Activated CD8-positive, alpha-beta memory T cell treated with anti-CD3 and anti-CD28 coated beads for 24 hours (primary cell): ENCODE measurements at regions not wholly inside any gene's neighbourhood (a gene's known extent, or its start where the extent isn't known, plus 50 kb on each side); places are given as distances from the start of the nearest gene placed in this dataset.
"Not testable (repeated sequence)": the region's sequence is repeated elsewhere in the genome, so short reads cannot be mapped to it uniquely, and the experiment has no call there.

Experiments used
- DNase-seq: peaks from one replicate; pipeline ENCODE4 v3.0.0-alpha.2; 2020

DNA sequence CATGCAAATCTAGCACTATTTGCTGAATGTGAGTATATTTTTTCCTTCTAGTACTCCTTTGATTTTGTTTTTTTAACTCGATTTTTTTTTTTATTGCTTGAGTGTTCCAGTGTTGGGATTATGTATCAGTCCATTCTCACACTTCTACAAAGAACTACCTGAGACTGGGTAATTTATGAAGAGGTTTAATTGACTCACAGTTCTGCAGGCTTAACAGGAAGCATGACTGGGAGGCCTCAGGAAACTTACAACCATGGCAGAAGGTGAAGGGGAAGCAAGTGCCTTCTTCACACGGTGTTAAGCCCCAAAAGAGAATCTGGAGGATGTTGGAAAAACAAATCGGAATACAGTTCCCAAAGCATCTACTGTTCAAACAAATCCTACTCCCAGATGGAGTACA lies 69.1 kb downstream of the ZNF518B start:
- not testable (repeated sequence) for DNase-seq

DNA sequence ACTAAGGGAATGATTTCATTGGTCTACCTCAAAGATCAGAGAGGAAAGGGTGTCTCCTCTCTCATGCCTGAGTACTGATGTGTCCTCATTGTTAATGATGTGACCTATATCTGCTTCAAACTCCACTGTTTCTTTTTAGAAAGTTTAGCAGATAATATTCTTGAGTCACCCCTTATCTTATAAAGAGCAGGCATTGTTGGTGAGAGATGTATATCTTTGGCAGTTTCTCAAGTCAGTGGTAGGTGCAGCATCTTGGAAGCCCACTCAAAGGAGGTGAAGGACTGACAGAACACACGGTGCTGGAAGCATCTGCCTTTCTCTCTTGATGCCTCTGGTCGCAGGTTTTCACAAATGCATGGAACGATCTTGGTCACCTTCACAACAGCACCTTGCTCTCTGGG lies 71.2 kb downstream of the ZNF518B start:
- DNase-seq: no peak

DNA sequence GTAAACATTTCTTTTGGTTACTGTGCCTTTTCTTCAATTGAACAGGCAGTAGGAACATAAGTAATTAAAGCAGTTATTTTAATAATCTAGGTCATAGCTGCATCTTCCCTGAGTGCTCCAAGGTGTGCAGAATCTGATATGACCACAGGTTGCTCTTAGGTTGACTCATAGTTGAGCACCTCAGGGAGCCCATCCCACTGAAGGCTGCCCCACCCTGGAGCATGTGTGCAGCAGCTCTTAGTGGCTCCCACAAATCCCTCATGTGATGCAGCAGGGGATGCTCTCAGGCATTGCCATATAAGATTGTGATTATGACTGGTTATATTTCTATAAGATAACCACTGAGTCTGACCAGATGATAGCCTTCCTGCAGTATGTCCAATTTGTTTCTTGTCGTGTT lies 72.3 kb downstream of the ZNF518B start:
- DNase-seq: no peak

DNA sequence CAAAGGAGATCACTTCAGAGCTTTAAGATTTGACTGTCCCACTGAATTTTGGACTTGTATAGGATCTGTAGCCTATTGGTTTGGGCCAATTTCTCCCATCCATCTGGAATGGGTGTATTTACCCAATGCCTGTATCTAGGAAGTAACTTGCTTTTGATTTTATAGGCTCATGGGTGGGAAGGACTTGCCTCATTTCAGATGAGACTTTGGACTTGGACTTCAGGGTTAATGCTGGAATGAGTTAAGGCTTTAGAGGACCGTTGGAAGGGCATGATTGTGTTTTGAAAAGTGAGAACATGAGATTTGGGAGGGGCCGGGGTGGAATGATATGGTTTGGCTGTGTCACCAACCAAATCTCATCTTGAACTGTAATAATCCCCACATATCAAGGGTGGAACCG lies 73.8 kb downstream of the ZNF518B start:
- DNase-seq: no peak

DNA sequence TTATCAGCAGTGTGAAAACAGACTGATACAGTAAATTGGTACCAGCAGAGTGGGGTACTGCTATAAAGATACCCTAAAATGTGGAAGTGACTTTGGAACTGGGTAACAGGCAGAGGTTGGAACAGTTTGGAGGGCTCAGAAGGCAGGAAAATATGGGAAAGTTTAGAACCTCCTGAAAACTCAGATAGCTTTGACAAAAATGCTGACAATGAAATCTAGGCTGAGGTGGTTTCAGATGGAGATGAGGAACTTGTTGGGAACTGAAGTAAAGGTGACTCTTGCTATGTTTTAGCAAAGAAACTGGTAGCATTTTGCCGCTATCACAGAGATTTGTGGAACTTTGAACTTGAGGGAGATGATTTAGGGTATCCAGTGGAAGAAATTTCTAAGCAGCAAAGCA lies 75.1 kb downstream of the ZNF518B start:
- not testable (repeated sequence) for DNase-seq

DNA sequence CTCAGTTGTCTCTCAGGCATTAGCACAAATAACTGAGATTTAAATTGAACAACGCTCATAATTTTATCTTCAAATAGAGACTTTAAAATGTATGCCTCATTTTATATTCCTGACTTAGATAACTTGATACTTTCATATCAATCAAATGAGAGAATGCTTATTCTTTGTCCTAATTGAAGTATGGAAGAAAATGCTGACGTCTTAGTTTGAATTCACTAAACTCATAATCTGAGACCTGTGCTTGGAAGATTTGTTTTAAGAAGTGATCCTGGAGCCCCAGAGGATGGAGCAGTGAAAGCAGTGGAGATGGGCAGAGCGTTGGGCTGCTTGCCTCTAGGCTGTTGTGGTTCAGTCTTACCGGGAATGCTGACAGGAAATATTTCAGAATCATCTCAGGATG lies 76.1 kb downstream of the ZNF518B start:
- no peak for DNase-seq

DNA sequence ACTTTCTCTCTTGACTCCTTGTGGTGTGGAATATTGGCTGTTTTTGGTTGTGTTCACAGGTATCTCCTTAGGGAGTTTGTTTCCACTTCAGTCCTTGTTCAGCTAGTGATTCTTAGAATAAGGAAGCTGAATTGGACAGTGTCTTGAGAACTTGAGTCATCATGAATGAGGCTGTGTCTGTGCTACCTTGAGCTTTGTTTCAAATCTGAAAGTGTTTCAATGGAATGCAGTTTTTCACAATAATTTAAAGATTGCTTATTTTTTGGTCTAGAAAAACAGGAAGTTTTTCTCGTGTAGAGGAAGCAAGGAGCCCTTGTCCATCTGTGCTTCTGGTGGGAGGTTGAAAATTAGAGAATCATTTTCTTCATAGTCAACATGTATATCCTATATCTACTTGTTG lies 76.5 kb downstream of the ZNF518B start:
- no peak for DNase-seq

DNA sequence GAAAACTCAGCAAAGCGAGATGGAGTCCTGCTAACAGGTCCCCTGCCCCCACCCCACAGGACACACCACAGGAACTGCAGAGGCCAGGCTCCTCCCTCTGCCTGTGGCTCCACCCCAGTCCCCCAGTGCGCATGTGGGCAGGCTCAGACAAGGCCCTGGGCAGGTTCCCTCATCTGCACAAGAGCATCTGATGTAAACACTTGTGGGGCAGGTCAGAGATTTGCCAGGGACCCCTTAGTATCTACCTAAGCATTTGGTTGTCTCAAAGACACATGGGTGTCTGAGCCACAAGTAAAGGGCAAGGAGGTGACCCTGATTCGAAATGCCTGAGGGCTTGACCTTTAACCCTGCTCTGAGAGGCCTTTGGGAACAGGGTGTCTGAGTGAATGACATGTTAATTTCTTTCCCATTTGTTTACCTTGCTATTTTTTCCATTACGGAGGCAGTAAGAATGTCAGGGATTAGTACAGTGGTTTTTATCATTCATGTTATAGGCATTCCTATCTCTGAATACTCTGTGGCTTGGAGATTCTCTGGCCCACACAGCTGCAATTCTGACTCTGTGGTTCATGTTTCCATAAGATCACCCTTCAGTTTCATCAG lies 85.3 kb downstream of the ZNF518B start:
- DNase-seq: no peak

DNA sequence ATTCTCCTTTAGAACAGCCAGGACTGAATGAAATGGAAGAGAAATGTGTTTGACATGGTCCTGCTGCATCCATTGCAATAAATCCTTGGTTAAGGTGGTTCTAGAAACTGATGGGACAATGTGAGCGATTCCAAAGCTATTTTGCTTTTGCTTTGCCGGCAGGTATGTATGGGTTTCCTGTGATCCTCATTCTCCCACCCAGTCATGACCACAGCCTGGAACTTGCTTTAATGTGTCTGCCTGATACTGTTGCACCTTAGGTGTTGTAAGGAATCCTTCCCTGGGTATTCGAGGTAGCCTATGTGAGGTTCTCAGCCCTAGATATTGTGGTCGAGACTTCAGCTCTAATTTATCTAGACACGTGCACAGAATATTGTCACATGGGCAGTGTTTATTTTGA lies 86.1 kb downstream of the ZNF518B start:
- no peak for DNase-seq

DNA sequence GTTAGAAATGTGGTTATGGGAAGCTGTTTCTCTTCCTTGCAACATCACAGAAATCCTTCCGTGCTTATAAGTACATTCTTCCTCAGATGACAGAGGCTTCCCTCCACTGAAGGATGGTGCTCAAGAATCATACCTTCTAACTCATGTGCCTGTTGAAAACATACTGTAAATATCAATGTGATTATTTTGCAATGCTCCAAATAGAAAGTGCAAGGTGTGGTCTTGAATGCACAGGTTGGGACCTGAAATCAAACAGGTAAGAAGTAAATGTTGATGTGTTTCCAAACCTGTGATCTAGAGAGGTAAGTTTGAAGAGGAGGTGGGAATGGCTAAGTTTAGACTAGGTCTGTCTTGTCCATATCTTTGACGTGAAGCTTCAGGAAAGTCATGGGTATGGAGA lies 87.7 kb downstream of the ZNF518B start:
- no peak for DNase-seq

DNA sequence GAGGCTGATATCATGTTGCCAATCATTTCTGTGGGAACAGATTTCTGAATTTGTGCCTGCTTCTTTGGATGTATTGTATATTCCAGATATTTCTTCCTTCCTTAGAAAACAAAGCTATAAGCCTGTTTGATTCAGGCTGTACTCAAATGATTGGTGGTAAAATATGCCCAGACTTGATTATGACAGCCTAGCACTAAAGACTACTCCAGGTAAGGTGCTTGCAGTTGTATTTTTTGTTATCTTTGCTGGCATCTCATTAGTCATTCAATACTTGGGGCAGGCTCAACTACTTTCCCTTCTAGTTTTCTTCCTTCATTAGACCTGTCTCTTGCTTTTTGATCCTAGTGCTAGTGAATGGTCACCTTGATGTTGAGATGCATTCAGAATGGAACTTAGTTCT lies 90.6 kb downstream of the ZNF518B start:
- no peak for DNase-seq

DNA sequence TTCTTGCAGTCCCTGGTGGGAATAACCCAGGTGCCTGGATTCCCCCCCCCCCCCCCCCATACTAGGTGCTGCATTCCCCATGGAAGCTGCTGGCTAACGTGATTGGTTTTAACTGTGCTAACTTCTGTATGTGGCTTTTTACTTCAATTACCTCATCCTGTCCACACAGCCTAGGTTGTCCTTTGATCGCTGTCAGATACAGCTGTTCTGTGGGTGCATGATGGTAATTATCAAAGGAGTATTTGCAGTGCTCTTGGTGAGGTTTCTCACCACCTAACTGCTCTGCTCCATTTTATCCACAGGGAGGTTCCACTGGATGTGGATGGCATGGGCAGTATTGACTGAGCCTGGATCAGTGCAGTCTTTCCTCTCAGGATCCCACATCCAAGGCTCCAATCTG lies 93.0 kb downstream of the ZNF518B start:
- DNase-seq: no peak

DNA sequence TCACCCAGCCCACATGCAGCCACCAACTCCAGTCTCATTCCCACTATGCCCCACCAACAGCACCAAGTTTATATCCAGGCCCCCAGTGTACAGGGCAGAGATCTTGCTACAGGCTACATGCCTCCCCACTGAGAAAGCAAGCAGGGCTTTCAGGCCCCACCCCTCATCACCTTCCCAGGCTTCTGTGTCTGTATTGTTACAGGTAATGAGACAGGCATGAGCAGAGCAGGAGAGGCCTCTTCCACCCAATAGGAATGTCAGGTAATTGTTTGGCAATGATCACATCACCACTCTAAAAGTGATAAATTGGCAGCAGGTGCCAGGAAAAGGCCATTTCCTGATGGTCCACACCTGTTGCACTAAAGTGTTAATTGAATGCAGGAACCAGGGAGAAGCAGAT lies 102.5 kb downstream of the ZNF518B start:
- no peak for DNase-seq

DNA sequence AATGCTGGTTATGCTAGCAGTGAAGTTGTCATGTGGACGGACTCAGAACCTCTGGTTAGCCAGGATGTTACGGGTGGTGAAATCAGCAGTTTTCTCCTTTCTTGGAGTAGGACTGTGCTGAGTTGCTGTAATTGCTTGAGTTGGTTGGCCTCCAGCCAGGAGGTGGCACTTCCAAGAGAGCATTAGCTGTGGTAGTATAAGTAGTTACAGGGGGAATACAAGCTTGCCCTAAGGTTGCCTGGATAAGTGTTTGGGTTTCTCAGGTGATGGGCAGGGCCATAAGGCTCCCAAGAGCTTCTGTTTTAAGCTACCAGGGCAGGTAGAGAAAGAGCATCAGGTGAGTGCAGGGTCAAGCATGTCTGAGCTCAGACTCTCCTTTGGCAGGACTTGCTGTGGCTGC lies 103.0 kb downstream of the ZNF518B start:
- DNase-seq: no peak

DNA sequence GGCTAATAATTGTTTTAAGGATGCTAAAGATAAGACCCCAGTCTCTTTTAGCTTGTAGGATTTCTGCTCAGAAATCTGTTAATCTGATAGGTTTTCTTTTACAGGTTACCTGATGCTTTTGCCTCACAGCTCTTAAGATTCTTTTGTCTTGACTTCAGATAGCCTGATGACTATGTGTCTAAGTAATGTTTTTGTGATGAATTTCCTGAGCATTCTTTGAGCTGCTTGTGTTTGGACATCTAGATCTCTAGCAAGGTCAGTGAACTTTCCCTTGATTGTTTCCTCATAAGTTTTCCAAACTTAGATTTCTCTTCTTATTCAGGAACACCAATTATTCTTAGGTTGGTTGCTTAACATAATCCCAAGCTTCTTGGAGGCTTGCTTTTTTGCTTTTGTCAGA lies 104.1 kb downstream of the ZNF518B start:
- DNase-seq: no peak

DNA sequence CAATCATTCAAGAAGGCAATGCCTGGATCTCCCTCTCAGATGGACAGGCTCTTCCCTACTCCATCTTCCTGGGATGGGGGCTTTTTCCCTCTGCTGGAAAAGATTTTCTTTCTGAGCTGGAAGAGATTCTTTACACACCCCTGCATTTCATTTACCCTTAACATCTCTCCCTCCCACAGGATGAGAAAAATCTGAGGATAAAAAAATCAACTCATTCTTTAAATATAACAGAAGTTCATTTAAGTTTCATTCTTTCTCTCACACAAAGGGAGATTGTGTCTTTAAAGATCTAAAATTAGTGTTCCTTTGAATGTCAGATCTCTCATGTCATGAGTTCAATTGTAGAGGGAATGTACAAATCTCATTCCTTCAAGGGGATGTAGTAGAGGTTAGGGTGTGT lies 109.0 kb downstream of the ZNF518B start:
- DNase-seq: no peak

DNA sequence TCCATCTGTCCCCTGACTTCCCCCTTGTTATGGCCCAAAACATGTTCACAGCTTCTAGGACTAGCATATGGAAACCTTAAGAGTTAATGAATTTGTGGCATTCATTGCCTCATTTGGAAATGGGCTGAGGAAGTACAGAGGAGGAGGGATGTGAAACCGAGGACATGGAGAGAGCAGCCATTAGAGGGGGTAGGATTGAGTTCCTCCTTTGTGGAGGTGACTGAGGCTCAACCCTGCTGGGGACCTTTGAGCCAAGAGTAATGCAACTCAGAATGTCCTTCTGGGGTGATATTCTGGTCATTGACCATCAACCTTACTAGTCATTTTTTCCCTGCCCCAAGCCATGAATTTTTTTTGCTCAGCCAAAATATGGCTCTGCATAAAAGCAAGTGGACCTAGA lies 109.4 kb downstream of the ZNF518B start:
- no peak for DNase-seq

DNA sequence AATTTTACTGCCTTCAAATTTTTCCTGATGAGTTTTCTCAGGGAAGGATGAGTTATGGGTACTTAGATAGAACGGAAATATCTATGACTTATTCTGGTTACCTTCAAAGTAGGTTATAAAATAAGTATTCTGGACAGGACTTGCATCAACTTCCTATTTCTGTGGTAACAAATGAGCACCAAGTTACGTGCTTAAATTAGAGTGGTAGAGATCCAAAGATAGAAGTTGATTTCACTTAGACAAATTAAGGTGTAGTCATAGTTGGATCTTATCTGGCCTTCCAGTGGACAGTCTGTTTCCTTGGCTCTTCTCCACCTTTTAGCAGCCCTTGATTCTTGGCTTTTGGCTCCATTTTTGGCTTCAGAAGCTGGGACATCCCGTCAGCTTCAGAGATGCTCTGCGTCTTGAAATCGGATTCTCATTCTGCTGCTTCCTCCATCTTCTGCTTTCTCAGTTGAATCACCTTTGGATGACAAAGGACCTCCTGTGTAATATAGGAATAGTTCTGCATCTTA lies 109.9 kb downstream of the ZNF518B start:
- no peak for DNase-seq

DNA sequence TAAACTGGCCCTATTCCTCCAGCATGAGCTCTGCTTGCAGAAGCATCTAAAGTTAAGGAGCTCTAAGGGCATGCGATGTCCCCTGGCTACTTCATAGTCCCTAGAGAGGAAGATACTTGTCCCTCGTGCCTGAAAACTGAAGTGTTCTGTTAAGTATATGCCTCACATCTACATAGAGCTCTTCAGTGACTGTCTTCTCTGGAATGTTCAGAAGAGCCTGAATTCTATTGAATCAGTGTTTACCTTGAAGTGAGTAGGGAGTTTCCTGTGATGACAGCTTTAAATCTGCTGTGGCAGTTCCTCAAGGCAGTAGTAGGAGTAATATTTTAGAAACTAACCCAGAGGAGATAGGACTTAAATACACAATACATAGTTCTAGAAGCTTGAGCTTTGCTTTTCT lies 111.2 kb downstream of the ZNF518B start:
- DNase-seq: no peak

DNA sequence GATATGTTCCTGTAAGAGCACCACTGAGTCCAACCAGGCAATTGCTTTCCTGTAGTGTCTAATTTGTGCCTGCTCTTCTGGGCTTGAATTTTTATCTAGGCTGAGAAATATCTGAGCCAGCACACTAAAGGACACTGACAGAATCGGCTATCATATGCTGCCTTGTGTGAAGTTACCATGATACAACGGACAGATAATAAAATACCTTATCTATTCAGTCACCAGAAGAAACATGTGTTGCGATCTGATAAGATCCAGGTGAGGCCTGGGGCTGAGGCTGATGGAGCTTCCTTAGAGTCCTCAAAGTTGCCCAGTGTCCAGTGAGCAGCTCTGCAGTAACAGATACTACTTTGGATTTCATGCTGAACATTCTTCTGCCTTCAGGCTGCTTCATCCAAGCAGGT lies 111.8 kb downstream of the ZNF518B start:
- no peak for DNase-seq

DNA sequence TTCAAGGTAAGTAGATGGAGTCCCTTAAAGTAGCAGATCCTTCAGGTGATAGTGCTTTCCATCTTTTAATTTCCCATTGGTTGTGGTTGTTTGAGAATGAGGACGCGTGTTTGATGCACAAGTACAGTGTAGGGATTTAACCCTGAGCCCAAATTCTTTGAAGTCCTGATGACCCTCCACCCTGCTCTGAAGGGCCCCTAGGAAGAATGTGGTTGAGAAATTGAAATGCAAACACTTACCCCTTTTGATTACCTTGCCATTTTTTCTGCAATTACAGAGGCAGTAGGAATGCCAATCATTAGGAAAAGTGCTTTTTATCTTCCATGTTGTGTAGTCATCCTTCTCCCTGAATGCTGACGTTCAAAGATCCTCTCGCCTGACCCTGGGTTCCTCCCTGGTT lies 112.4 kb downstream of the ZNF518B start:
- no peak for DNase-seq

DNA sequence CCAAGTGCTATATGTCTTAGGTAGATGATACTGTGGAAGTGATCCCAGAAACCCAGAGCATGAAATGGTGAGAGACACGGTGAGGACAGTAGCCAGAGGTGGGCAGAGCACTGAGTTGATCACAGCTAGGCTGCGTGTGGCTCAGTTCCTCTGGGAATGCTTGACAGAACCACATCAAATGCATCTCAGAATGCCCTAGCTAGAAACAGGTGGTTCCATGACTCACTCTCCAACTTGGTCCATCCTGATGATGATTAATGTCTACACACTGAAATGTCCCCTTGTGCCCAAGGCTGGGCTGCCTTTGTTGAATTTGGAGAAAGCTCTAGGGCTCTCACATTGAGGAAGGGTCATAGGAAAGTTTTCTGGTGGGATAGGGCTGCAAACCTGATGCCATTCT lies 113.6 kb downstream of the ZNF518B start:
- DNase-seq: no peak

DNA sequence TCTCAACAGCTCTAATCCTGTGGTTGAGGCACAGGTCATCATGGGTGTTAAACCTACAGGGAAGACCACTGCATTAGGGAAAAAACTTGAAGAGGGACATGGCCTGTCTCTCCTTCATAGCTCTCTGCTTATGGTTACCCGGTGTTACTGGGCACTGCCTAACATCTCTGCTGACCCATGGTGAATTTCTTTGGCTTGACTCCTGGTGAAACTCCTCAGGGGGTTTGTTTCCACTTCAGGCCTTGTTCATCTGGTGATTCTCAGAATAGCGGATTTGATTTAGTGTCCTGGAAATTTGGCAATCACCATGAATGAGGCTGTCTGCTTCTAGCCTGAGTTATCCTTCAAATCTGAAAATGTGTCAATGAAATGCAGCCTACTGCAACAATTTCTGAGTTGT lies 114.4 kb downstream of the ZNF518B start:
- no peak for DNase-seq

DNA sequence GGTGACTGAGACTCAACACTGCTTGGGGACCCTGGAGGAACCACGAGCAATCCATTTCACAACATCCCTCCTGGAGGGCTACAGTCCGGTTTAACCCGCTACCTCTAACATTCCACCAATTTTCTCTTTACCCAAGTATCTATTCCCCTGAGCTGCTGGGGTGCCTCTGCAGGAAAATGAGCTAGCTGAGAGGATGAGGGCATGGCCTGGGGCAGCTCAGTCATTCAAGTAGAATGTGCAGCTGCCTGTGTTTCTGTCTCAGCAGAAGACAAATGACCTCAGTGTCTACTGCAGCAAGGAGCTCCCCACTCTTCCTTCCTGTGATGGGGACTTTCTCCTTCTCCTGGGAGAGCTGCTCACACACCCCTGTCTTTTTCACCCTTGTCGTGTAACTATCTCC lies 120.8 kb downstream of the ZNF518B start:
- DNase-seq: no peak

DNA sequence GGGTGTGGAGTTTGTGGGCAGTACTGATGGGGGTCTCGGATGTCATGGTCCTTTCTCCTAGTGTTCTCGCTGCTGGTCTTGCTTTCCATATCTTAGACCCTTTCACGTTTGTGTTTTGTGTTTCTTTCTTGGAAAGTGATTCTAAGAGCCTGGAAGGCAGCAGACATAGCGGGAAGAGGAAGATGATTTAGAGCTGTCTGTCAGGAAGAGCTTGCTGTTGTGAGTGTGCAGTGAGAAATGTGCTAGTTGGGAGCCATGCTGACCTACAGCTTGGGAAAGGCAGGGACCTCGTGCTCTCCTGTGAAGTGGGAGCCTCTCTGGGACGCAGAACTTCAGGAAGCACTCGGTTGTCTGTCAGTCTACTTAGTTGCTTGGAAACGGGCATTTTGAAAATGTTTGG lies 122.2 kb downstream of the ZNF518B start:
- DNase-seq: no peak
